DMS 273 (cell line): ENCODE measurements at regions not wholly inside any gene's neighbourhood (a gene's known extent, or its start where the extent isn't known, plus 50 kb on each side); places are given as distances from the start of the nearest gene placed in this dataset.

Experiments
- DNase-seq: peaks from one replicate; lab custom pipeline; 2025; ENCODE audit not compliant: unreplicated experiment; lab: John Stamatoyannopoulos, UW

- no peak for DNase-seq
Measured at GRCh38 chr4:24013668-24014422, 124.0 kb upstream of the PPARGC1A start.

- DNase-seq: no peak
Measured at GRCh38 chr4:24010994-24011393, 121.1 kb upstream of the PPARGC1A start.

- DNase-seq: no peak
Measured at GRCh38 chr4:24010573-24010972, 120.7 kb upstream of the PPARGC1A start.

- DNase-seq: no peak
Measured at GRCh38 chr4:24007860-24008261, 118.0 kb upstream of the PPARGC1A start.

GRCh38 chr4:24006269-24006668, 116.4 kb upstream of the PPARGC1A start:
- no peak for DNase-seq

- DNase-seq: no peak
Measured at GRCh38 chr4:24003926-24004325, 114.1 kb upstream of the PPARGC1A start.

- peak; percentile 1 for DNase-seq
Measured at GRCh38 chr4:24003496-24003895, 113.6 kb upstream of the PPARGC1A start.

GRCh38 chr4:24002330-24002966, 112.6 kb upstream of the PPARGC1A start:
- DNase-seq: no peak

- no peak for DNase-seq
Measured at GRCh38 chr4:24001486-24002329, 111.9 kb upstream of the PPARGC1A start.

GRCh38 chr4:24000470-24000831, 110.6 kb upstream of the PPARGC1A start:
- no peak for DNase-seq

GRCh38 chr4:23999714-24000469, 110.0 kb upstream of the PPARGC1A start:
- peak; percentile 1 for DNase-seq

- DNase-seq: no peak
Measured at GRCh38 chr4:23993373-23993772, 103.5 kb upstream of the PPARGC1A start.

GRCh38 chr4:23991444-23991843, 101.6 kb upstream of the PPARGC1A start:
- DNase-seq: no peak

- no peak for DNase-seq
Measured at GRCh38 chr4:23986270-23986669, 96.4 kb upstream of the PPARGC1A start.

- no peak for DNase-seq
Measured at GRCh38 chr4:23981328-23981727, 91.5 kb upstream of the PPARGC1A start.

GRCh38 chr4:23979534-23979933, 89.7 kb upstream of the PPARGC1A start:
- no peak for DNase-seq

- no peak for DNase-seq
Measured at GRCh38 chr4:23978002-23978401, 88.2 kb upstream of the PPARGC1A start.

- DNase-seq: no peak
Measured at GRCh38 chr4:23976423-23976822, 86.6 kb upstream of the PPARGC1A start.

- DNase-seq: no peak
Measured at GRCh38 chr4:23973308-23973855, 83.5 kb upstream of the PPARGC1A start.

- no peak for DNase-seq
Measured at GRCh38 chr4:23972805-23973204, 83.0 kb upstream of the PPARGC1A start.

- DNase-seq: no peak
Measured at GRCh38 chr4:23972187-23972586, 82.3 kb upstream of the PPARGC1A start.
